ENCODE measurements at regions not wholly inside any gene's neighbourhood (a gene's known extent, or its start where the extent isn't known, plus 50 kb on each side); places are given as distances from the start of the nearest gene placed in this dataset.
"Not testable (repeated sequence)": the region's sequence is repeated elsewhere in the genome, so short reads cannot be mapped to it uniquely, and the experiment has no call there.

- DNase-seq (ENCODE audit: low read depth): no peak
Observed at GRCh38 chr4:105050896-105051295, 95.8 kb upstream of the TET2 start.

GRCh38 chr4:105057370-105058105, 89.1 kb upstream of the TET2 start:
- DNase-seq (ENCODE audit: low read depth): no peak

- no peak for DNase-seq (ENCODE audit: low read depth)
Observed at GRCh38 chr4:105058177-105058812, 88.4 kb upstream of the TET2 start.

- no peak for DNase-seq (ENCODE audit: low read depth)
Observed at GRCh38 chr4:105059337-105059736, 87.3 kb upstream of the TET2 start.

GRCh38 chr4:105060628-105061027, 86.0 kb upstream of the TET2 start:
- DNase-seq (ENCODE audit: low read depth): no peak

GRCh38 chr4:105061136-105061696, 85.5 kb upstream of the TET2 start:
- DNase-seq (ENCODE audit: low read depth): no peak

- DNase-seq (ENCODE audit: low read depth): no peak
Observed at GRCh38 chr4:105061731-105062130, 84.9 kb upstream of the TET2 start.

- no peak for DNase-seq (ENCODE audit: low read depth)
Observed at GRCh38 chr4:105066401-105066800, 80.3 kb upstream of the TET2 start.

- no peak for DNase-seq (ENCODE audit: low read depth)
Observed at GRCh38 chr4:105067431-105067830, 79.2 kb upstream of the TET2 start.

- no peak for DNase-seq (ENCODE audit: low read depth)
Observed at GRCh38 chr4:105067946-105068345, 78.7 kb upstream of the TET2 start.

GRCh38 chr4:105068516-105068915, 78.2 kb upstream of the TET2 start:
- DNase-seq (ENCODE audit: low read depth): no peak

GRCh38 chr4:105072095-105072494, 74.6 kb upstream of the TET2 start:
- not testable (repeated sequence) for DNase-seq (ENCODE audit: low read depth)

GRCh38 chr4:105074097-105074496, 72.6 kb upstream of the TET2 start:
- no peak for DNase-seq (ENCODE audit: low read depth)

- DNase-seq (ENCODE audit: low read depth): no peak
Observed at GRCh38 chr4:105075045-105075444, 71.6 kb upstream of the TET2 start.

- no peak for DNase-seq (ENCODE audit: low read depth)
Observed at GRCh38 chr4:105088110-105088879, 58.4 kb upstream of the TET2 start.

- no peak for DNase-seq (ENCODE audit: low read depth)
Observed at GRCh38 chr4:105092356-105092755, 54.3 kb upstream of the TET2 start.

GRCh38 chr4:105092768-105093167, 53.9 kb upstream of the TET2 start:
- DNase-seq (ENCODE audit: low read depth): no peak

GRCh38 chr4:105093975-105094374, 52.7 kb upstream of the TET2 start:
- no peak for DNase-seq (ENCODE audit: low read depth)

Data from activated T-helper 1 cell treated with Interleukin-2 at 50 U/mL for 16 hours (primary cell).